Ammon's horn (tissue), 1 donor: ENCODE measurements at regions not wholly inside any gene's neighbourhood (a gene's known extent, or its start where the extent isn't known, plus 50 kb on each side); places are given as distances from the start of the nearest gene placed in this dataset.
"Not testable (repeated sequence)": the region's sequence is repeated elsewhere in the genome, so short reads cannot be mapped to it uniquely, and the experiment has no call there.

Source experiments
- DNase-seq: peaks from one replicate; pipeline ENCODE4 v3.0.0-alpha.2; 2016; ENCODE audit warnings: low spot score

- DNase-seq = not testable (repeated sequence)
Measured at GRCh38 chr2:111316881-111317549, 196.3 kb downstream of the BCL2L11 start.

- DNase-seq = not testable (repeated sequence)
Measured at GRCh38 chr2:111319552-111319951, 198.8 kb downstream of the BCL2L11 start.

GRCh38 chr2:111320264-111320663 is 199.6 kb downstream of the BCL2L11 start:
- not testable (repeated sequence) for DNase-seq

GRCh38 chr2:111320965-111321364 is 200.3 kb downstream of the BCL2L11 start:
- DNase-seq = not testable (repeated sequence)

DNA sequence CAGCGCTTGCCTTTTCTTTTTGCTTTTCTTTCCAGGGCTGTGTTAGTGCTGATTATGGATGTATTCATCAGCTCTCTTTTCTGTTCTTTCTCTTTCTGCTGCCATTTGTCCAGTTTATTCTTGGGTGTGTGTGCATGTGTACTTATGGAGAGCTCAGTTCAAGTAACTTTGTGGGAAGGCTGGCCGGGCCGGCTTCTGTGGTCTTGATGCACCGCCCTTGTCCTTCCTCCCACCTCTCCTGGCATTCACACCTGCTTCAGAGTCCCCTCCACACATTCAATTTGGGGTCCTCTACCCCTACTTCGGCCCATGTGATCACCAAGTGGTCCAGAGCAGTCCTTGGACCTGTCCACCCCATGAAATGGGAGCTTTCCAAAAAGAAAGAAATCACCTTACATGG is 202.7 kb downstream of the BCL2L11 start:
- not testable (repeated sequence) for DNase-seq

DNA sequence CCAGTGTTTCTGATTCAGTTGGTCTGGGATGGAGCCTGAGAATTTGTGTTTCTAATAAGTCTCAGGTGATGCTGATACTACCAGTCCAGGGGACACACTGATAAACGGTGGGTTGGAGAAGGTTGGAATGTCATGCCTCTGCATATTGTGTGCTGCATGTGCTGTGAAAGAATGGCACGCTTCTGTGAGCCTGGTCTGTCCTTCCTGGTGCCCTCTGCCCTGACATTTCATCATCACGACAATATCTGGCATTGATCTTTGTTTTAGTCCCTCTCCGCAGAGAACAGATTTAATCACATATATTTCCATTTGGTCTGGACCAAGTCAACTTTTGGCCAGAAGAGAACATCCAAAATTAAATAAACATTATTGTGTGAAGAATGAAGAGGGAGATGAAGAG is 207.0 kb downstream of the BCL2L11 start:
- DNase-seq = not testable (repeated sequence)

GRCh38 chr2:111329309-111329708 is 208.6 kb downstream of the BCL2L11 start:
- not testable (repeated sequence) for DNase-seq

- not testable (repeated sequence) for DNase-seq
Measured at GRCh38 chr2:111331099-111331724, 210.5 kb downstream of the BCL2L11 start.

DNA sequence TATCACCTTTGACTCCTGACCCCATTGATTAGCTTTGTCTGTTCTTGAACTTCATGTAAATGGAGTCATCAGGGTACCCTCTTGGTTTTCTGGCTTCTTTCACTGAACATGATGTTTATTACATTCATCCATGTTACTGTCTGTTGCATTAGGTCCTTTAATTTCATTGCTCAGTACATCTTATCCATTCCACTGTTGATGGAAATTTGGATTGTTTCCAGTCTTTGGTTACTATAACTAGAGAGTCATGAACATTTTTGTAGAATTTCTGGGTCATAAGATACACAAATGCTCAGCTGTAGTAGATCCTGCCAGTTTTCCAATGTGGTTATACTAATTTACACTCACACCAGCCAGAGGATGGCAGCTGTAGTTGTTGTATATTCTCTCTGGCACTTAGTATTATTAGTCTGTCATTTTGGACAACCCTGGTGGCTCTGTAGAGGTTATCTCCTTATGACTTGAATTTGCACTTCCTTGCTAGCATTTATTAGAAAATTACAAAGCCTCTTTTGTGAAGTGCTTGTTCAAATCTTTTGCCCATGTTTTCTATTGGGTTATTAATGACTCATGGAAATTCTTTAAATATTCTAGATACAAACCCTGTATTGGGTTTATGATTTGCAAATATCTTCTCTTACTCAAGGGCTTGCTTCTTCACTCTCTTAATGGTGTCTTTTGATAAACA is 214.7 kb downstream of the BCL2L11 start:
- not testable (repeated sequence) for DNase-seq

DNA sequence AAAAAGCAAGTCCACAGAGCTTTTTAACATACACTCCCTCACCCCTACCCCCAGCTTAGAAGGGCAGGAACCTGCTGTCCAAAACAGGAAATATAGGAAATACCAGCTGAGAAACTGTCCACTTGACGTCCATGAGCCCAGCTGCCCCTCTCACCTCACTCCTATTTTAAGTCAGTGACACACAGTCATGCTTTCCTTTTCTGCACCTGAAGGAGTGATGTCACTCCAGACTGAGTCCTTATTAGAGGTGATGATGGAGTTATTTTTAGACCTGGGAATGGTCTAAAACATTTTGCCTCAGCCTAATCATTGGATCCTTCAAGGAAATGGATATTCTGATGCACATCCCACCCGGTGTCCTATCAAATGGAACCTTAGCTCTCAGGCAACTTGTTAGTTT is 217.8 kb downstream of the BCL2L11 start:
- DNase-seq = not testable (repeated sequence)

GRCh38 chr2:111339476-111339875 is 218.8 kb downstream of the BCL2L11 start:
- DNase-seq = not testable (repeated sequence)

DNA sequence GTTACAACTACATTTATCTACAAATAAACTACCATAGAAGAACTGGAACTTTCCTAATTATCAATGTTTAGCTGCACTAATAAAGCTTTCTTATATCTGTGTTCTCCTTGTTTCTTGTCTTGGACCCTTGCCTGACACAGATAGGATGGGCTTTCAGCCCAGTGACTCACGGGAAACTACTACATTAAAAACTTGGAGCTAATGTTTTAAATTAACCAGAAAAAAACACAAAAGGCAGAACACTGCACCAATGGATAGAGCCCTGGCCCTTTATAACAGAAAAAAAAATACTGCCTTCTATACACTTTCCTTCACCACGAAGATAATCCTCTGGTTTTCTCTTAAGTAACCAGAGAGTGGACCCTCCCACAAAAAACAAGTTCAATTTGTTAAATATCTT is 223.9 kb downstream of the BCL2L11 start:
- not testable (repeated sequence) for DNase-seq

- not testable (repeated sequence) for DNase-seq
Measured at GRCh38 chr2:111345439-111345838, 224.7 kb downstream of the BCL2L11 start.

GRCh38 chr2:111346018-111346930 is 225.6 kb downstream of the BCL2L11 start:
- peak; percentile 3 for DNase-seq

DNA sequence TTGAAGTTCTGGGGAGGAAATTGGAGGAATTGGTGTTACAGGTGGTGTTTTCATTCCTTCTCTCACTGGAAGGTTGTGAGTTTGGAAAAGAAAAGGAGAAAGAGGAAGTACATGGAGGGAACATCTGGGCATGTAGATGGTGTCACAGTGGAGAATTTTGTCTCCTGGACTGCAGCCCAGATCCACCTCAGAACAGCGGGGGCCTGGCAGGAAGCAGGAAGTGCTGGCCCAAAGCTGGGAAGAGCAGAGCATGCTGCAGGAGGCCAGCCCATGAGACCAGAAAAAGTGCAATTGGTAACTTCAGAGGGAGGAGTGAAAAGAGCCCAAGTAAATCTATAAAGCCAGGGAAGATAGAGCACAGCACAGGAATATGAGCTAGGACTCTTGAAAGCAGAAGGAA is 227.0 kb downstream of the BCL2L11 start:
- DNase-seq = not testable (repeated sequence)

DNA sequence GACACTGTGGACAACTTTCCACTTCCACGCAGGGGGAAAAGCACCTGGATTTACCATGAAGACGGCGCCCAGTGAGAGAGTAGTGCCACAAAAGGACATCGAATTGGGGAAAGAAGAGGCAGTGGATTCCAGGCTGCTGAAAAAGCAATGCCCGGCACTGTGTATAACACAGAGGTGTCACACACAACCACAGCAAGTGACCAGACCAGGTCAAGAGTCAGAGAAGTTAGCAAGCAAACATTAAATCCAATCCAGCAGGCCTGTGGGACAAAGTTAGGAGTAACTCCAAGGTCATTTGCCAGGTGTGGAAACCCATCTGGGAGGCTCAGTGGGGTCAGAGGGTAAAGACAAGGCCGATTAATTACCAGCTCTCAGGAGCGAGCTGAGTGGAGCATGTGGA is 227.6 kb downstream of the BCL2L11 start:
- not testable (repeated sequence) for DNase-seq

DNA sequence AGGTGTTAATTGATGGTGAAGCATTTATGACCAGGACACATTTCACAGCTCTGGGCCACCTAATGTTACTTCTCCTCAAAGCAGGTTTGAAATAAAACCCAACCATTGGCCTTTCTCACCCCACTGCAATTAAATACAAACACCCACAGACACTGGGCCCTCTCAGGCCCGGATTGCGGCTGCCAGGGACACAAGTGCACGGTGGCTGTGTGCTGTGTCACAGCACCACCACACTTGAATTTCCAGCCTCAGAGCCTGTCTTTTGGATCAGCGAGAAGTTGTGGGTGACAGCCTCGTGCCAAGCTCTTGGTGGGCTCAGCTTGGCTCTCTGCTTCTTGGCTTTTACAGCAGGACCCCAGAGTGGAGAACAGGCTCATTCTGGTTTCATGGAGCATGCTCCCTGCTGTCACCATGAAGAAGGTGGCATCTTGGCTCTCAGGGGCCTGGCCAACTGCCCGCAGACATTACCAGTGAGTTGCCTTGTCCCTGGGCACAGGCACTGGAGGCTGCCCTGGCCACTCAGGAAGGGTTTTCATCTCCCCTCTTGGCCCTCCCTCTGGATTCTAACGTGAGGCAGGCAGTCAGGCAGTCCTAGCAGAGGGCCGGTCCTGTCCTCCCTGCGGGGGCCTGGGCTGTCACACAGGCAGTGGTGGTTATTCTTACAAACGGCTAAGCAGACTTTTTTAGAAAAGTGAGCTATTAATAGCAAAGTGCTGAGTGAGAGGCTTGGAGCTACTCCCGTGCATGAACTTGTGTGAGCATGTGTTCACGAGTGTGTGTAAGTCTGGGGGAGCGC is 234.5 kb downstream of the BCL2L11 start:
- not testable (repeated sequence) for DNase-seq

GRCh38 chr2:111355823-111356511 is 235.3 kb downstream of the BCL2L11 start:
- DNase-seq = not testable (repeated sequence)

DNA sequence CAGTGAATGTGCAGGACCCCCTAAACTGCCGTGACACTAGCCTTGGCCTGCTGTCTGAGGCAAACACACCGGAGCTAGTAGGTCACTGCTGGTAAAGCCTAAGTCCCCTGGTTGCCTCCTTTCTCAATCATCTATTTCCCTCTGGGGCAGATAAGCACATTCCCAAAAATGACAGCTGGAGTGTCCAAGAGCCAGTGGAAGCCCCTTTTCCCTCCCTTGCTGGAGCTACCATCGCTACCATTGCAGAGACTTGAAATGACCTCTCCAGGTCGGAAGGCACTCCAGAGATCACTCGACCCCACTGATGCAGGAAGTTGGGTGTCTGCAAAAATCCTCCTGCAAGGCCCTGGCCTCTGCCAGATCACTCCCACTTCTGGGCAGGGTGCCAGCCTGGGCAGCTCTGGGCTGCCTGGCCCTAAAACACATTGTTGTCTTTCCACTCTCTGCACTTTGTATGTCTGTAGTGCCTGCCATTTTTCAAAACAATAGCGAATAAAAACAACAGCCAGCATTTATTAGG is 235.9 kb downstream of the BCL2L11 start:
- DNase-seq = not testable (repeated sequence)

- DNase-seq = not testable (repeated sequence)
Measured at GRCh38 chr2:111365986-111366640, 245.4 kb downstream of the BCL2L11 start.
